ENCODE measurements at regions not wholly inside any gene's neighbourhood (a gene's known extent, or its start where the extent isn't known, plus 50 kb on each side); places are given as distances from the start of the nearest gene placed in this dataset.

DNA sequence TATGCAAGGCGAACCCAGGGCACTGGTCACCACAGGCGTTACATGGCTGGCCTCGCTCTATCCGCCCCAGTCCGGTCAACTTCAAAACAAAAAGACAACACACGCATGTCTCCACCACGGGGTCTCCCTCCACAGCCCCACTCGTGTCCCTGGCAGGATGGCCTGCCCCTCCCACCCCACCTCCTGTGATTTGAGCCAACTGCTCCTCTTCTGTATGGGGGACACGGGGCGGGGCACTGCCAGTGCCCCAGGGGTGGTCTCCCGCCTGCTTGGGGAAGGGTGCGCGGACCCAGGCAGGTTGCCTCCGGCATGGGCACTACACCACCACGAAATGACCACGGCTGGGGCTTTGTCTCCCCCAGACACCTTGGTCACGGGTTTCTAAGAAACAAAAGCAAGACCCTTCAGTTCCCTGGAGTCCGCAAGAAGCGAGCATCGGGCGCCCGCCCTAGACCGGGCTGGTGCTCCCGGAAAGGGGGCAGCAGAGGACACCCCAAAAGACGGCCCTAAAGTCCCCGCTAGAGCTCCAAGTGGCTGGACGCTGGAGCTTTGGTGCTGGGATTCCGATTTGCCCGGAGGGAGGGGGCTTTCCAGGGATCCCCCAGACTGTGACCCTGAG lies 219.3 kb upstream of the PRICKLE2 start:
- TF ChIP-seq, protein P1, sequence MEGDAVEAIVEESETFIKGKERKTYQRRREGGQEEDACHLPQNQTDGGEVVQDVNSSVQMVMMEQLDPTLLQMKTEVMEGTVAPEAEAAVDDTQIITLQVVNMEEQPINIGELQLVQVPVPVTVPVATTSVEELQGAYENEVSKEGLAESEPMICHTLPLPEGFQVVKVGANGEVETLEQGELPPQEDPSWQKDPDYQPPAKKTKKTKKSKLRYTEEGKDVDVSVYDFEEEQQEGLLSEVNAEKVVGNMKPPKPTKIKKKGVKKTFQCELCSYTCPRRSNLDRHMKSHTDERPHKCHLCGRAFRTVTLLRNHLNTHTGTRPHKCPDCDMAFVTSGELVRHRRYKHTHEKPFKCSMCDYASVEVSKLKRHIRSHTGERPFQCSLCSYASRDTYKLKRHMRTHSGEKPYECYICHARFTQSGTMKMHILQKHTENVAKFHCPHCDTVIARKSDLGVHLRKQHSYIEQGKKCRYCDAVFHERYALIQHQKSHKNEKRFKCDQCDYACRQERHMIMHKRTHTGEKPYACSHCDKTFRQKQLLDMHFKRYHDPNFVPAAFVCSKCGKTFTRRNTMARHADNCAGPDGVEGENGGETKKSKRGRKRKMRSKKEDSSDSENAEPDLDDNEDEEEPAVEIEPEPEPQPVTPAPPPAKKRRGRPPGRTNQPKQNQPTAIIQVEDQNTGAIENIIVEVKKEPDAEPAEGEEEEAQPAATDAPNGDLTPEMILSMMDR (IDR thresholded peaks at IDR 0.05): no peak
- no peak for TF ChIP-seq POLR2A (IDR thresholded peaks at IDR 0.05)
